ENCODE measurements at regions not wholly inside any gene's neighbourhood (a gene's known extent, or its start where the extent isn't known, plus 50 kb on each side); places are given as distances from the start of the nearest gene placed in this dataset.
A peak's percentile ranks its signal among the peaks of the same experiment; 100 is the strongest.

GRCh38 chr2:128601298-128602037 is 282.8 kb upstream of the HS6ST1 start:
- Histone ChIP-seq H3K9me3 (no peaks in the 10 kb centered on the region), H3K27me3 (no peaks in the 10 kb centered on the region), H3K4me3 (no peak overlapping the region), H3K36me3 (replicated peaks in 1 of 2; ENCODE audit: insufficient read depth in 1 of 2, low read depth in 2 of 2) (no peaks in the 10 kb centered on the region), H3K27ac (no peak overlapping the region), H3K4me1 (no peaks in the 10 kb centered on the region)
- ATAC-seq, result no peak
- intact Hi-C loops (cut with DNase I), result no loop called here
- 78 to 83% methylated on average over 11 to 15 of the region's 16 CpGs for WGBS, 2 donors
- DNase-seq, result peak in 2 of 4 donors; percentile 3 to 8
- TF ChIP-seq POLR2A (IDR thresholded peaks at IDR 0.05) (no peak), CTCF (IDR thresholded peaks at IDR 0.05) (no peak)

- Histone ChIP-seq H3K27ac (no peak overlapping the region), H3K36me3 (replicated peaks in 1 of 2; ENCODE audit: insufficient read depth in 1 of 2, low read depth in 2 of 2) (no peaks in the 10 kb centered on the region), H3K9me3 (no peaks in the 10 kb centered on the region), H3K27me3 (no peaks in the 10 kb centered on the region), H3K4me3 (no peak overlapping the region), H3K4me1 (no peaks in the 10 kb centered on the region)
- 77 to 89% methylated on average over 7 to 11 of the region's 11 CpGs for WGBS, 2 donors
- intact Hi-C loops (cut with DNase I), result no loop called here
- TF ChIP-seq POLR2A (IDR thresholded peaks at IDR 0.05) (no peak), CTCF (IDR thresholded peaks at IDR 0.05) (no peak)
- DNase-seq (peak in 1 of 4 donors; percentile 6), ATAC-seq (no peak)
Measured at GRCh38 chr2:128602038-128602698, 283.5 kb upstream of the HS6ST1 start.

- 86 to 89% methylated on average over 7 to 14 of the region's 14 CpGs for WGBS, 2 donors
- no peaks in the 10 kb centered on the region for H3K4me1 ChIP-seq
- no peaks in the 10 kb centered on the region for H3K36me3 ChIP-seq (replicated peaks in 1 of 2; ENCODE audit: insufficient read depth in 1 of 2, low read depth in 2 of 2)
- H3K27me3 ChIP-seq, result no peaks in the 10 kb centered on the region
- peak in 1 of 4 donors; percentile 7 for DNase-seq
- ATAC-seq, result no peak
- intact Hi-C loops (cut with DNase I), result no loop called here
- no peak overlapping the region for H3K4me3 ChIP-seq
- TF ChIP-seq POLR2A (IDR thresholded peaks at IDR 0.05), result no peak
- no peak for TF ChIP-seq CTCF (IDR thresholded peaks at IDR 0.05)
- H3K9me3 ChIP-seq, result no peaks in the 10 kb centered on the region
- no peak overlapping the region for H3K27ac ChIP-seq
Measured at GRCh38 chr2:128602699-128603101, 284.0 kb upstream of the HS6ST1 start.

GRCh38 chr2:128603411-128603924 is 284.8 kb upstream of the HS6ST1 start:
- DNase-seq (peak in 1 of 4 donors; percentile 5), ATAC-seq (no peak)
- intact Hi-C loops (cut with DNase I), result no loop called here
- WGBS, 2 donors, result 83 to 85% methylated on average over 4 to 14 of the region's 14 CpGs
- Histone ChIP-seq H3K27ac (no peak overlapping the region), H3K4me1 (no peaks in the 10 kb centered on the region), H3K4me3 (no peak overlapping the region), H3K9me3 (no peaks in the 10 kb centered on the region), H3K36me3 (replicated peaks in 1 of 2; ENCODE audit: insufficient read depth in 1 of 2, low read depth in 2 of 2) (no peaks in the 10 kb centered on the region), H3K27me3 (no peaks in the 10 kb centered on the region)
- TF ChIP-seq POLR2A (IDR thresholded peaks at IDR 0.05) (no peak), CTCF (IDR thresholded peaks at IDR 0.05) (no peak)
